ENCODE measurements at regions not wholly inside any gene's neighbourhood (a gene's known extent, or its start where the extent isn't known, plus 50 kb on each side); places are given as distances from the start of the nearest gene placed in this dataset.

GRCh38 chr7:12839508-12840153, 152.2 kb downstream of the ARL4A start:
- TF ChIP-seq CTCF (IDR thresholded peaks at IDR 0.05; ENCODE audit: low read depth, low read length, poor library complexity, severe bottlenecking) = no peak
- no peak for TF ChIP-seq EZH2phosphoT487 (IDR thresholded peaks at IDR 0.05; ENCODE audit: borderline replicate concordance, low read length)

Data from DOHH2 (cell line).